Esophagus mucosa (tissue), 1 donor: ENCODE measurements at regions not wholly inside any gene's neighbourhood (a gene's known extent, or its start where the extent isn't known, plus 50 kb on each side); places are given as distances from the start of the nearest gene placed in this dataset.

Experiments
- ATAC-seq: fragments of 200-7000 bp; cut with Tn5 transposase; one replicate; pipeline ENCODE4 v1.9.1; 2020
- donor health status: DM: yes; HTN: yes; CAD: no.

DNA sequence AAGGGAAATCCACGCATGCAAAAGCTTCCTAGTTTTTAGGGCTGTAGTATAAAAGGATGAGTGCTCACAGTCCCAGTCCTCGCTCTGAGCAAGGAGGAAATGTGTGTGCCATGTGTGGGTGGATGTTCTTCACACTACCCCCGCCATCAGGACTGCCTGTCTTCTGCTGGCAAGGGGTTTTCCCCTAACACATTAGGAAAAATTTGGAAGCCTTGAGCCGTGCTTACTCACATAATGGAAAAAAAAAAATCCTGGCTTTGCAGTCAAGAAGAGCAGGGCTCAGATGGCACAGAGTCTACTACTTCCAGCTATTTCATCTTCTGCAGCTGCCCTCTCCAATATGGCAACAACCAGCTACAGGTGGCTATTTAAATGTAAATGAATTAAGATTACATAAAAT, 363.1 kb downstream of the PLPP3 start:
- no peak for ATAC-seq

DNA sequence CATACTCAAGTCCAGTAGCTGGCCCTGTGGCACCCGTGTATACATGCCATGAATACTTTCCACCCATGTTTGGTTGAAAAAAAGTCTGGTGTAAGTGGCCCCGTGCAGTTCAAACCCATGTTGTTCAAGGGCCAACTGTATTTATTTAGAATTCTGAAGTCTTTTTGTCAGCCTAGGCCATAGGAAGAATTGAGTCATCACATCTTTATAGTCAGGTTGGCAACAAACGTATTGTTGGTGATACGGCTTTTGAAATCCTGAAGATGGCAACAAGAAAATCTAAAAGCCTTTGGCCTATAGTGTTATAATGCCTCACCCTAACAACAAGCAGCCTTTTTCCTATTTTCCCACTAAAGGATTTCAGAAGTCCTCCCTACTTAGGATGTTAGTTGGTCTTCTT, 363.6 kb downstream of the PLPP3 start:
- ATAC-seq = no peak

DNA sequence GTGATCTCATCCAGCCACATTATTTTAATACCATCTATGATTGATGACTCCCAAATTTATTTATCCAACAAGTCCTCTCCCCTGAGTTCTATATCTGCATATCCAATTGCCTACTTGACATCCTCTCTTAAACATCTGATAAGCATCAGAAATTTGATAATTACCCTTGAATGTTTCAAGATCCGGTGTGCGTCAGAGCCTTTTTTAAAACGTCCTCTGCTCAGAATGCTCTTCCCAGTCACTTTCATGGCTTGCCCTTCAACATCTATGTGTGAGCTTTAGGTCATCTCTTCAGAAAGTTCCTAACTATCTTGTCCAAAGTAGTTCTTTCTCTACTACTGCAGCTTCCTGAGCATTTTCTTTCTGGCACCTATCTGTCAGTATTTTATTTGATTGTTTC, 364.3 kb downstream of the PLPP3 start:
- ATAC-seq = no peak

DNA sequence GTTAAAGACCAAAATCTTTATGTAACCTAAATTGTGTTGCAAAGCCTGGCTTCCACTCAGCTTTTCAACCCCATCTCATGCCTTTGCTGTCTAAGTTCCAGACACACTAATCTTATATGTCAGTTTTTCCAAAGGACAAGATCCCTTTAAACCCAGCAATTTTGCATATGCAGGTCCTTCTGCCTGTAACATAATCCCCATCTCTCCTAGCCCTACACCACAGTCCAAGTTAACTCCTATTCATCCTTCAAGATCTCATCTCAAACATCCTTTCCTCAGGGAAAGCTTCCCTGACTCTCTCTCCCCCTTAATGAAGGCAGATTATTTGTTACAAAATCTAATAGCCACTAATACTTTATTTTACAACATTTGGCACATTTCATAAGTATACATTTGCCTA, 366.3 kb downstream of the PLPP3 start:
- ATAC-seq = no peak

DNA sequence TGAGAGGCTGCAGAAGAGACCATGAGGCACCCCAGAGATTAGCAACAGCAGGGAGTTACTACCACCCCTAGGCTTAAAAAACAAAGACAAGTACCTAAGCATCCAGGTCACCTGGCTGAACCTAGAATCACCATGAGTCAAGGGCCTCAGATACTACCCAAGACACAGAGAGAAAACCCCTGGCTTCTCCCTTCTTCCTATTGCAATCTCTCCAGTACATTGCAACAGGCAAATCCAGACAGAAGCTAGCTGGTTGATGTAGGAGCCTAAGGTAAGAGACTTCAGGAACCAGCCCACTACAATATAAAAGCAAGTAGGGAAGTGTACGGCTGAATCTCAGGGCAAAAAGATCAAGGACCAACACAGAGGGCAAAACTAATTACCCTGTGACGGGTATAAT, 367.2 kb downstream of the PLPP3 start:
- ATAC-seq = no peak

DNA sequence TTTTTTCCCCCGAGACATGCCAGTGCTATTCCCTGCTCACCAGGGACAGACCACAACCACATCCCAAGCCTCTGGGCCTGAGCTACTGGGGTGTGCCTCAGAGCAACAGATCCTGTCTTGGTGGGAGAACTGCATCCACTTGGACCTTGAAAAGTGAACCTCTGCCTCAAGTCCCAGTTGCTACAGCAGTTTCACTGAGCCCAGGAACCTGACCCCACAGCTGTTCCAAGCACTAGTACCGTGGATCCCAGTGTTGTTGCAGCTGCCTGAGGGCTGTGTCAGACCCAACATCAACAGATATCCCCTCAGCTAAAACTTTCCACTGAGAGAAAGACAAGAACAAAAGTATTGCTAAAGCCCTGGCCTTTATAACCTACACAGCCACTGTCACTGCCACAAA, 373.0 kb downstream of the PLPP3 start:
- ATAC-seq = no peak

DNA sequence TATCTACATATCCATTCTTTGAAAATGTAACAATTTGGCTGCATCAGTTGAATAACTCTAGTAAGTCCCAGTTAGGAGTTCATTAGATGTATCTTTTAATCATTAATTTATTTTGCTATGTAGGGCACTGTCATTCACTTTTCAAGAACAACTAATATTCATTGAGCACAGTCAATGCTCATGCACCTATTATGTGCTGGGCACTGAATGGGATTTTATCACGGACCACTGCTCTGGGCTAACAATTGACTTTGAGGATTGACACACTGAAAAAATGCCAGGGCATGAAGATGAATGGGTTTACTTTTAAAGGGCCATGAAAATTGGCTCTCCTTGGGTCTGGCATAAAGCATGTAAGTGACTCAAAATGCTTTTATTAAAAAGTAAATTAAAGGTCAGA, 375.2 kb downstream of the PLPP3 start:
- no peak for ATAC-seq

DNA sequence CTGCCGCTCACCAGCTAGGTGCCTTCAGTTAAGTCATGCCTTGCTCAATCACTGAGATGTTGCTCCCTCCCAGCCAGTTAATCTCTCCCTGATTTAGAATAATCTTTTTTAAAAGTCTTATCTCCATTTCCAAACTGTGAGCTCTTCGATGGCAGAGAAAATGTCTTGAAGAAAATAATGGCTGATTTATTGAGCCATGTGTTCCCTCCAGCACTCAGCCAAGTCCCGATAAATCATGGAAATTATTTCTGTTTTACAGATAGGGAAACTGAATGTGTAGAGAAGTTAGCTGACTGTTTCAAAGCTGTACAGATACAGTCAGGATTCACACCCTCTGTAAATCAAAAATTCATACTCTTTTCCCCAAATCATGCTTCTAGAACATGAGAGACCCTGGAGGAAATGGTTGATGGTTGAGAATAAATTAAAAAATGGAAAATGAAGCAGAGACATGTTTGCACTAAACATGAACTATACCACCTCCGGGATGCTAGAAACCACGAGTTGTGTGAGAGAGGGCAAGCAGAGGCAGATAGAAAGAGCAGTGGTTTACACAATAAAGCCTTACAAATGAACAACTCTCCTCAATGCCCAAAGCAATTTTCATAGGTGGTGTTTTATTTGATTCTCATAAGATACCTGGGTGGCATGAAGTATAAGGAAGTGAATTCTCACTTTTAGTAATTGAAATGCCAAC, 376.4 kb downstream of the PLPP3 start:
- ATAC-seq = no peak

DNA sequence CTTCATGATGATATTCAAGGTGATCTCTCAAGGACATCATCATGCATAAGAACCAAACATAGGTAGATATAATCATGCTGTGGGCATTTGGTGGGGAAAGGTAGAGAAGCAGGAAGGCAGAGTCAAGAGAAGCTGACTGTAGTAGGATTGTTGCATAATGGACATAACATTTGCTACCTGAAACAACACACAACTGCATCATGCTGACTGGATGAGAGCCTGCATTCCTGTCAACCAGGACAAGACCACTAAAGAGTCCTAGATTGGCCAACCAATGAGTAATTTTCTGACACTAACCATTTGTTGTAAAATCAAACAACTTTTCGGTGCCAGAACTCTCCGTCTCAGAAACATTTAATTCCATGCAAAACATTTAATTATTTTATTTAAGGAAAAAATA, 377.2 kb downstream of the PLPP3 start:
- no peak for ATAC-seq

DNA sequence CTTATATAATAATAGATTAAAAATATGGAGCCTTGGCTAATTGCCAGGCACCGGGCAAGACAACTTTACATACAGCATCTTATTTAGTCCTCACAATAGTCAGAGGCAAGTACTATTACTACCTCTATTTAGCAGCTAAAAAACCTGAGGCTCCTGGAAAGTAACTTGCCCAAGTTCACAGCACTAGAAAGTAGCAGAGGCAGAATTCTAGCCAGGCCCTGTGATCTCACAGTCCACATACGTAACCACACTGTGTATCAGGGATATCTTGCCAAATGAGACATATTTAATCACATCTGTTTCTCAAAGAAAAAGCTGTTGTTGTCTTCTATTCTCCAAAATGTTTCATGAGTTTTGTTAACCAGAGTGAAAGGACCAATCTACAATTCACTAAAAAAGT, 378.5 kb downstream of the PLPP3 start:
- no peak for ATAC-seq

DNA sequence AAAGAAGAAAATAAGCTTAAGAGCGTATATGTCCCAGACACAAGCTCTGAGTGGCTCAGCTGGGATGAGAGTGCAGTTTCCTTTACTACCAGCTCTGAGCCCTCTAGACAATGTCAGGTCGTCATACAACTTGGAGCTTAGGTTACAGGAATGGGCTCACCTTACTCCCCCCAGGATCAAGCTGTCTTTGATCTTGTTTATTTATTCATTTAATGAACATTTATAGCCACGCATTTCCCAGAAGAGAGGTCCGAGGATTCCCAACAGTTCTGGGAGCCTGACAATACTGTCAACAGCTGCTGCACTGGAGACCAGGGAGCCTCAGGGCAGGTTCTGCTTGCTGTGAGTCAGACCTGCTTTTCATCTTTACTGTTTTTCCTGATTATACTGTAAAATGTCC, 378.9 kb downstream of the PLPP3 start:
- ATAC-seq = no peak

DNA sequence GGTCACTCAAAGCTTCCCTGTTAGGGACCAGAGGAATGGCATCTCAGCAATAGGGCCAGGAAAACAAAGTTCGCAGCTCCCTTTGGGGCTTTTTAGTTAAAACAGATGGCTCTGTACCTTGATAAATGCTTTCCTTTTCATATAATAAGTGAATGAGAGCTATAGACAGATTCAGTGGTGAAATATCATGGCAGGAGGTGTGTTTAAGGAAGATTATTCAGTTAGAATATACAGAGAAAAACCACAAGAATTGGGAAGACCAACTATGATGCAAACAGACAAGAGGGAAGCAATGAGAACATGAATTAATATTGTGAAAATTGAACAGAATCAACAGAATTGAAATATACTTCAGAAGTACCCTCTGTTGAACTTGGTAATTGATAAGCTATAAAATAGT, 379.4 kb downstream of the PLPP3 start:
- no peak for ATAC-seq

DNA sequence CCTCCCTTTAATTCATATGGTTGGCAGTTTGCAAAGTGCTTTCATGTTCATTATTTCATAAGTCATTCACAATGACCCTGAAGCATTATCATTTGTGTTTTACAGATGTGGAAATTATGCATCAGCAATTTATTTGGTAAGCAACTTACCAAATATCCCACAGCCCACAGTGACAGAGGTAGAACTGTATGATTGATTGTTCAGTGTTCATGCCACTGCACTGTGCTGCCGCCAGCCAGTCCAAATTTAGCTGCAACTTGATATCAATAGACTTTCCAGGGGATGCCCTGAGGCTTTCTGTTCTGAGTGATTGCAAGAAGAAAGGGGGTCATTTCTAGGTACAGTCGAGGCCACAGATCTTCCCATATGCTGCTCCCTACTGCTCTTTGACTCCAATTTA, 380.3 kb downstream of the PLPP3 start:
- ATAC-seq = no peak

DNA sequence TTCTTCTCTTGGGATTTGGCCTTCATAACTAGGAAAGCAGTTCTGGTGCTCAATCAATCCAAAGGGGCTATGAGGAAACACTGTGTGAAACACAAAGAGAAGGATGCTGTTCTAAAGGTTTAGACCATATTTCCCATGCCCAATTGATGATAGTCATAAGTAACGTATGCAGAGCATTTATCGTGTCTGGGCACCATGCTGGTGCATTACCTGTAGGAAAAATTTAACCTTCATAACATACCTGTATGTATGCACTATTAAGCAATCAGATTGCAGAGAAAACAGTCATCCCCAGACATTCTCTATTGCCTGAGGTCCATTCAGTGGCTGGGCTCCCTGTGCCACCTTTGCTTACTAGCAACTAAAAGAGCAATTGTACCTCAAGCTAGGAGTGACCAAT, 381.4 kb downstream of the PLPP3 start:
- ATAC-seq = no peak

DNA sequence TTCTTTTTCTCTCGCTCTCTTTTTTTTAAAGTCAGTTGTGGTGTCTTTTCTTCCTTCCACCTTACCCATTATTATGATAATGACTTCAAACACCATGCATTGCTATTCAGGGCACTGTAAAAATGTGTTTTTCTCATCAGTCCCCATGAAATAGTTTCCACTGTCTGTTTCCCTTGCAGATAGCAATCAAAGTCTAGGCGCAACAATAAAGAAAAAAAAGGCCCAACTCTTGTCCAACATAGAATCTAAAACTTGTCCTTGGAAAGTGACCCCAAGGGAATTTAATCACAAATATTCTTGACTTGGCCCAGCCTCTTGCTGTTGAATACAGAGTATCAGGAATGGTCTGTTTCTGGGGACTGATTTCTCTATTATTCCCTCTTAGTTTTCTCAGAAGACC, 382.5 kb downstream of the PLPP3 start:
- no peak for ATAC-seq

DNA sequence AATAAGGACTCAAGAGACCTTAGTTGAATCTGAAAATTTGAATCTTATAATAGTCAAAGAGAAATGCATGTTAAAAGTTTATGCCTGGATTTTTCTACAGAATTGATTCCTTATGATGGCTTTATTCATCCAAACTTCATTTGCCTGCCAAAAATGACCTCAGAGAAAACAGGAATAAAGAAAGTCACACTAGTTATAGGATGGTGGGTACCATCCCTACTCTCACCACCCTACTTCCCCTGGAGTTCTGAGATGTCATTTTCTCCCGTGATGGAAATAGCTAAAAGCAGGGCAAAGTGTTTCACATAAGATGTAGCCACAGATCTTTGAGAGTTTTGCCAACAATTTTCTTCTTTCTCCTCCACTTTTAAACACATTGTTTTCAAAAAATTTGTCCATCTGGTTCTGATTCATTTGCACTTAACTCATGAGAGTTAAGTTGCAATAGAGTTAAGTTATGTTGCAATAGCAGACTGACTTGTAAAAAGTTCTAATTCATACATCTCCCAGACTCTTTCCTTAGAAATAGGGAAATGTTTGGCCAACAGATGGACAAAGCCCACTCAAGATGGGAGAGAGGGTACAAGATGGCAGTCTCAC, 384.6 kb downstream of the PLPP3 start:
- ATAC-seq = no peak

DNA sequence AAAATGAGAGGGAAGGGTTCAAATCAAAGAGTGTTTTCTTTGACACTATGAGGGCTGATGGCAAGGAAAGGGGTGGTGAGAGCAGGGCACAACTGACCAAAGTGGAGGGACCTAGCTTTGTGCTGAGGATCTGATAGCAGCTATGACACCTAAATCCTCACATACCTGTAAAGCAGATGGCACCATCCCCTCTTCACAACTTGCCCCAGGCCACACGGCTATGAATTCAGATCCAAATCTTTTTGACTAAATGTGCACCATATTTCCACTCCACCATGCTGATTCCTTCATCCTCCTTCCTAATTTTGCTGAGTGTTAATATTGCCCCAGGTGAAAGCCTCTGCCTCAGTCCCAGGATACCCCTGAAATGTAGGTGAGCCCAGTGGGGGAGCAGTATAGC, 385.7 kb downstream of the PLPP3 start:
- ATAC-seq = no peak

DNA sequence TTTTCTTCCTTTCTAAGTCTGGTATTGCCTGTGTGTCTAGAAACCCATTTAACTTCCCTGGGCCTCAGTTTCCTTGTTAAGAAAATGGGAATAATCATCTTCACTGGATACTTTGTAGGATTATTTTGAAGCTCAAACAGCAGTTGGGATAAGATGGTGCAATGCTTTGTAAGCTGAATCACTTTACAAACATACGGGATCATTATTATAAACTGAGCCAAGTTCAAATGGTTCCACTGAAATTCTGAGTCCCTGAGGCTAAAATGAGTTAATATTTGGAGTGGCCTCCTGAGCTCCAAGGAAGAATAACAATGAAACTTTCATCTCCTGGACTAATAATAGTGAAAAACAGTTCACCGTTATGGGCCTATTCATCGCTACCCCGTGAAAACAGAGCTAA, 388.0 kb downstream of the PLPP3 start:
- no peak for ATAC-seq

DNA sequence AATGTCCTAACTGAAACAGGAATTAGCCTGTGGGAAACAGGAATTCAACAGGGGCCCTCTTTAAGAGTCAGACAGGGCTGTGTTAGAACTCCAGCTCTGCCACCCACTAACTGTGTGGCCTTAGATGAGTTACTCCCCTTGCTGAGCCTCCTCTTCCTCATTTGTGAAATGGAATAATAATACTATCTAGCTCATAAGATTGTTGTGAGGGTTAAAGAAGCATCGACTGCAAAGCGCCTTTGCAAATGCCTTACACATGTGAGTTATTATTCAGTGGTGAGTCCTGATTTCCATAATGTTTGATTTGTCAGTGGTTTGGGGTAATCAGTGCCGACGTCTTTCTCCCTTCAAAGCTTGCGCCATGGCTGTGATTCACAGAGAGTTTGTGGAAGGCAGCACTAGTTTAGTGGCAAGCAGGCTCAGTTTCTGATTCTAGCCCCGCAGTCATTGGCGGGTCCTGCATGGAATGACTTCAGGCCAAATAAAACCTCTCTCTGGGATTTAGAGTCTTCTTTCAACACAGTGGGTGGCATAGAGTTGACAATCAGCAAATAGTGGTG, 388.5 kb downstream of the PLPP3 start:
- ATAC-seq = no peak

DNA sequence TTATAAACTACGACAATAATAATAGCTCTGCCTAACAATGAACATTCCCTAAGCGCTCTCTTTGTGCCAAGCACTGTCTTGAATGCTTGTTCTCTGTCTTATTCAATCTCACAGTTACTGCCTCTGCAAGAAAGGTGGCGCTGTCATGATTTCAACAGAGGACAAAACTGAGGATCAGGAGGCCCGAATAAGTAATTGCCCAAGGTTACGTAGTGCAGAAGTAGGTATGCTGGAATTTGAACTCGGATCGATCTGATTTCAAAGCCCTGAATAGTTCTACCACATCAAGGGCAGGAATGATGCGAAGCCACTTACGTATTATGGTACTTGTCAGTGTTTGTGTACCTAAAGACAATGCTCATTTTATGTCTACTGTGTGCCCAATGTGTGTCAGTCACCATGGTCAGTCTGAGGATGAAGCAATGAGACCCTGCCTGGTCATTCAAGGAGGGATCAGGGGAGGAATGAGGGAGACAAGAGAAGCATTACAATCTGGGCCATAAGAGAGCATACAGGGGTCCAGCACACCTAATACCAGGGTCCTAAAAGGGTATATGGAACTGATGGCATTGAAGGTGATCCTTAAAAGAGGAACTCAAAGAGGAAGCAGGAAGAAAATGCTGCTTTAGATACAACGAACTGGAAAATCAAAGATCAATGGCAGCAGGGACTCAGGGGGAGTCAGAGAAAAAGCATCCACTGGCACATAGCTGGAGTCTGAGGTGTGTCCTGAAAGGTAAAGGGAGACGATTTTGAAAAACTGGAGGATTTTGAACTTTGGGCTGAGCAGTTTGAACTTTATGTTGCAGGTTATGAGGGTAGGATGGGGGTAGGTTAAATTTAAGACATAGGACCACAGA, 389.2 kb downstream of the PLPP3 start:
- no peak for ATAC-seq

DNA sequence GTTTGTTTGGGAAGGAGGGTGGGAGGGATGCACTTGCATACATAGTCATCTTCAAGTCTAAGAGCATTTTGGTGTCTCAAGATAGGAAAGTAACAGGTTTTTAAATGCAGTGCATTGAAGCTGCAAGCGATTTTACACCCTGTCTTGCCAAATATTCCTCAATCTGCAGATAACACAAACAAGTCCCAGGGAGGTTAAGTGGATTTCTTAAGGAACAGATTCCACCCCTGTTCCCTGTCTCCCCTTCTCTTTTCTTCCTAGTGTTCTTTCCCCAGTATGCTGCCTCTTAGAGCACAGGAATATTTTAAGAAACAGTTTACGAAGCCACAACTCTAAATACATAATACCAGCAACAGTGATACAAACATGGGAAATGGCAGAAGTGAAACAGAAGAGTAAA, 389.9 kb downstream of the PLPP3 start:
- no peak for ATAC-seq

DNA sequence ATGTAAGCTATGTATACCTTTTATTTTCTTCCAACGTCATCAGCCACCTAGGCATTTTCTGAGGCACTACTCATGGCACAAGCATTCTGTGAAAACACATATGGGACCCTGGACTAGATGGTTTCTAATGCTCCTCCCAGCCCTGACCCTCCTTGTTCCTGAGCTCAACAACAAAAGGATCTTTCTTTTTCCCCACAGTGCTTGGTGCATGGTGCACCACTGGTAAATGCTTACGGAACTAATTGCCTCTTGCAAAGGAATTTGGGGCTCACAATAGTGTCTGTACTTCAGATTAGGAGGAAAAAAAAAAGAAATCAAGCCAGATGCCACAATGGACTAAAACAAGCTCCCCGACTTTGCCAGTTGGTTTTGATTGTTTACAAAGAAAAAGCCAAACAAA, 390.5 kb downstream of the PLPP3 start:
- ATAC-seq = no peak

DNA sequence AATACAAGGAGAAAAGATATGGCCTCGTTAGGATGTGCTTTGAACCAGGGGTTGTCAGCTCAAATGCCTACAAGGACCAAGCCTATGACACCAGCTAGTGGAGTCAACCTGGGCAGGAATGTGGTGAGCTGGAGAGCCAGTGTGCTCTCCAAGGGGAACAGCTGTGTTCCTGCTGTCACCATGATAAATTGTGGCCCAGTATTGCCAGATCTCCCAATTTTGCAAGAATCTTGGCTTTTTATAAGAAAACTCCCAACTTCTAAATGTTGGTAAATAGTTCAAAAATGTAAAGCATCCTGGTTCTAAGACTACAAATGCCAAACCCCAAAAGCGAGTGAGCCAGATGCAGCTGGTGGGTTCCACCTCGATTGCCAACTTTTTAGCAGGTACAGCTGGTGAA, 391.1 kb downstream of the PLPP3 start:
- ATAC-seq = no peak

DNA sequence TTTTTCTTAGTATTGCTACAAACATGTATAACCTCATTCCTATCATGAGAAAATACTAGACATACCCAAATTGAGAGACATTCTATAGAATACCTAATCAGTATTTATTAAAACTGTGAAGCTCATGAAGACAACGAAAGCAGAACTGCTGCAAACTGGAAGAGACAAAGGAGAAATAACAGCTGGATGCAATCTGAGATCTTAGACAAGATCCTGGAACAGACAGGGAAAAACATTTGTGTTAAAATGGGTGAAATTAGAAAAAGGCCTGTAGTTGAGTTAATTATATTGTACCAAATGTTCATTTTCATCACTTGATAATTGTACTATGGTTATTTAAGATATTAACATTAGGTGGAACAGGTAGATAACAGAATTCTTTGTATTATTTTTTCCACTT, 392.0 kb downstream of the PLPP3 start:
- no peak for ATAC-seq
